H1 (cell line): ENCODE measurements at regions not wholly inside any gene's neighbourhood (a gene's known extent, or its start where the extent isn't known, plus 50 kb on each side); places are given as distances from the start of the nearest gene placed in this dataset.

ENCODE experiments used
- CTCF ChIA-PET: fragments of 300-600 bp; sonication (Branson Sonifier 250); formaldehyde crosslinking; loops from one replicate; lab custom pipeline; 2021; ENCODE audit not compliant: partially characterized antibody; lab: Charles Lee
- POLR2A ChIA-PET: fragments of 300-600 bp; sonication (Branson Sonifier 250); formaldehyde crosslinking; loops from one replicate; lab custom pipeline; 2021; ENCODE audit warnings: inconsistent platforms; ENCODE audit not compliant: partially characterized antibody; lab: Charles Lee
- DNase-seq, 2 experiments: peaks; one replicate each; pipeline versions ENCODE4 v3.0.0 to v3.0.0-alpha.2; 2010 to 2022; ENCODE audit warnings: low spot score in 2 of 2, low read depth in 1 of 2, mixed read lengths in 1 of 2
- FAIRE-seq: peaks from 2 replicates; lab custom pipeline; 2011; peaks lifted over from hg19 to GRCh38; lab: Jason Lieb, UNC
- H2AFZ ChIP-seq: 2 replicates; pipeline ENCODE4 v1.8.1; 2012; ENCODE audit warnings: low read length, inconsistent platforms
- H2AK5ac ChIP-seq: 2 replicates; pipeline ENCODE4 v1.6.1; 2013; ENCODE audit warnings: low read depth, low read length
- H2BK120ac ChIP-seq: replicated peaks from 2 replicates; pipeline ENCODE3; 2013; ENCODE audit warnings: low read depth, low read length, inconsistent platforms
- H2BK12ac ChIP-seq: 2 replicates; pipeline ENCODE4 v1.6.1; 2013; ENCODE audit warnings: low read depth, low read length
- H2BK15ac ChIP-seq: 2 replicates; pipeline ENCODE4 v1.6.1; 2013; ENCODE audit warnings: low read length
- H2BK20ac ChIP-seq: 2 replicates; pipeline ENCODE4 v1.6.1; 2013; ENCODE audit warnings: low read length
- H2BK5ac ChIP-seq: 2 replicates; pipeline ENCODE4 v1.6.1; 2013; ENCODE audit warnings: low read depth, low read length
- H3K14ac ChIP-seq: 2 replicates; pipeline ENCODE4 v1.6.1; 2013; ENCODE audit warnings: inconsistent platforms; ENCODE audit not compliant: insufficient read length
- H3K18ac ChIP-seq: 2 replicates; pipeline ENCODE4 v1.6.1; 2013; ENCODE audit warnings: low read length; ENCODE audit errors: extremely low read depth
- H3K23ac ChIP-seq: 2 replicates; pipeline ENCODE4 v1.6.1; 2013; ENCODE audit warnings: inconsistent platforms; ENCODE audit not compliant: insufficient read length
- H3K23me2 ChIP-seq: 2 replicates; pipeline ENCODE4 v1.6.1; 2013; ENCODE audit warnings: low read depth, low read length
- H3K27ac ChIP-seq: 2 replicates; pipeline ENCODE4 v1.6.1; 2011; ENCODE audit warnings: low read depth, low read length, inconsistent platforms
- H3K27me3 ChIP-seq, 4 experiments: replicated peaks in 1 of 4; 1 replicate in 1 of 4; 2 replicates in 3 of 4; pipeline versions ENCODE4 v1.6.1 to v1.8.1; 2011 to 2013; ENCODE audit warnings: low read length in 3 of 4, mild to moderate bottlenecking in 3 of 4, inconsistent platforms in 2 of 4, mixed read lengths in 2 of 4, moderate library complexity in 1 of 4; ENCODE audit not compliant: control insufficient read depth in 3 of 4, insufficient read depth in 3 of 4; ENCODE audit errors: extremely low read depth in 1 of 4
- H3K36me3 ChIP-seq, 4 experiments: 2 replicates each; pipeline versions ENCODE4 v1.6.1 to v1.8.1; 2011 to 2013; ENCODE audit warnings: mild to moderate bottlenecking in 4 of 4, low read length in 3 of 4, moderate library complexity in 2 of 4, control low read depth in 1 of 4, inconsistent platforms in 1 of 4; ENCODE audit not compliant: insufficient read depth in 4 of 4, control insufficient read depth in 2 of 4
- H3K4ac ChIP-seq: replicated peaks from 2 replicates; pipeline ENCODE3; 2013; ENCODE audit warnings: low read length, low read depth, mixed read lengths, inconsistent platforms; ENCODE audit not compliant: insufficient read length
- H3K4me1 ChIP-seq, 4 experiments: replicated peaks in 1 of 4; 1 replicate in 1 of 4; 2 replicates in 3 of 4; pipeline versions ENCODE4 v1.6.1 to v1.8.1; 2011 to 2013; ENCODE audit warnings: low read length in 3 of 4, inconsistent platforms in 2 of 4, mixed read lengths in 1 of 4; ENCODE audit not compliant: insufficient read depth in 4 of 4, control insufficient read depth in 3 of 4
- H3K4me2 ChIP-seq, 2 experiments: 2 replicates each; pipeline versions ENCODE4 v1.6.1 to v1.8.1; 2011 to 2013; ENCODE audit warnings: low read depth in 2 of 2, low read length in 2 of 2, control low read depth in 1 of 2, inconsistent platforms in 1 of 2, mild to moderate bottlenecking in 1 of 2; ENCODE audit not compliant: insufficient read depth in 1 of 2
- H3K4me3 ChIP-seq, 4 experiments: fragments of 200-600, 300-600 bp in 1 of 4; sonication (generic), shearing (Covaris generic), sonication (Bioruptor Twin) in 1 of 4; 2 replicates each; pipeline versions ENCODE4 v1.5.1 to v1.8.1; 2011 to 2016; ENCODE audit warnings: low read length in 4 of 4, low read depth in 3 of 4, control low read depth in 2 of 4, inconsistent platforms in 2 of 4, mild to moderate bottlenecking in 2 of 4, mixed read lengths in 1 of 4, moderate library complexity in 1 of 4; ENCODE audit not compliant: insufficient read depth in 2 of 4; ENCODE audit errors: extremely low read depth in 1 of 4
- H3K56ac ChIP-seq: replicated peaks from 2 replicates; pipeline ENCODE3; 2013; ENCODE audit warnings: low read depth, mild to moderate bottlenecking, mixed read lengths, low read length, inconsistent platforms; ENCODE audit not compliant: insufficient read length
- H3K79me1 ChIP-seq: 2 replicates; pipeline ENCODE4 v1.6.1; 2013; ENCODE audit warnings: low read depth, low read length, control low read depth
- H3K79me2 ChIP-seq, 2 experiments: 2 replicates each; pipeline versions ENCODE4 v1.6.1 to v1.8.1; 2012 to 2013; ENCODE audit warnings: low read length in 2 of 2, mild to moderate bottlenecking in 2 of 2, inconsistent platforms in 1 of 2; ENCODE audit not compliant: insufficient read depth in 2 of 2, control insufficient read depth in 1 of 2
- H3K9ac ChIP-seq, 4 experiments: replicated peaks in 1 of 4; 1 replicate in 1 of 4; 2 replicates in 3 of 4; pipeline versions ENCODE4 v1.6.1 to v1.8.1; 2011 to 2013; ENCODE audit warnings: low read depth in 3 of 4, low read length in 3 of 4, control low read depth in 2 of 4, mild to moderate bottlenecking in 2 of 4, moderate library complexity in 2 of 4, inconsistent platforms in 1 of 4; ENCODE audit errors: extremely low read depth in 1 of 4
- H3K9me3 ChIP-seq, 2 experiments: 2 replicates each; pipeline versions ENCODE4 v1.6.1 to v1.8.1; 2012 to 2013; ENCODE audit warnings: mild to moderate bottlenecking in 2 of 2, moderate library complexity in 2 of 2, control low read depth in 1 of 2, inconsistent platforms in 1 of 2, low read depth in 1 of 2, low read length in 1 of 2, mixed read lengths in 1 of 2; ENCODE audit not compliant: insufficient read depth in 2 of 2
- H4K20me1 ChIP-seq, 2 experiments: replicated peaks in 1 of 2; 2 replicates each; pipeline versions ENCODE3 to v1.8.1; 2011 to 2013; ENCODE audit warnings: inconsistent platforms in 2 of 2, low read length in 2 of 2, mild to moderate bottlenecking in 1 of 2; ENCODE audit not compliant: insufficient read depth in 2 of 2, control insufficient read depth in 1 of 2
- H4K5ac ChIP-seq: 2 replicates; pipeline ENCODE4 v1.6.1; 2013; ENCODE audit warnings: low read length, low read depth, mixed read lengths, inconsistent platforms; ENCODE audit not compliant: insufficient read length
- H4K8ac ChIP-seq: 2 replicates; pipeline ENCODE4 v1.8.0; 2013; ENCODE audit warnings: mild to moderate bottlenecking, moderate library complexity, low read length, inconsistent platforms; ENCODE audit not compliant: insufficient read depth; ENCODE audit errors: extremely low read depth
- H4K91ac ChIP-seq: replicated peaks from 2 replicates; pipeline ENCODE3; 2013; ENCODE audit warnings: low read length, mixed read lengths, inconsistent platforms; ENCODE audit not compliant: insufficient read length
- BRCA1 ChIP-seq: IDR thresholded peaks from 2 replicates; pipeline ENCODE4 v1.6.1; 2012; ENCODE audit warnings: low read depth, low read length, improper control_type of control experiment
- CBX8 ChIP-seq: fragments of 300-800, 300-1000 bp; sonication (generic); IDR thresholded peaks from 2 replicates; pipeline ENCODE4 v1.7.1; 2016; ENCODE audit warnings: low read depth, low read length, borderline replicate concordance
- EP300 ChIP-seq, 2 experiments: IDR thresholded peaks; 1 replicate in 1 of 2; 2 replicates in 1 of 2; pipeline ENCODE4 v1.6.1; 2011 to 2012; ENCODE audit warnings: low read depth in 2 of 2, low read length in 2 of 2, mild to moderate bottlenecking in 2 of 2, borderline replicate concordance in 1 of 2, inconsistent platforms in 1 of 2, moderate library complexity in 1 of 2
- GABPA ChIP-seq: IDR thresholded peaks from 2 replicates; pipeline ENCODE4 v1.6.1; 2011; ENCODE audit warnings: mild to moderate bottlenecking, low read length, moderate library complexity, borderline replicate concordance; ENCODE audit not compliant: insufficient read depth
- GTF2F1 ChIP-seq: IDR thresholded peaks from 2 replicates; pipeline ENCODE4 v1.6.1; 2012; ENCODE audit warnings: low read depth, low read length, improper control_type of control experiment, borderline replicate concordance
- KDM1A ChIP-seq: fragments of 200-600, 300-600 bp; sonication (generic); IDR thresholded peaks from 2 replicates; pipeline ENCODE4 v1.7.1; 2016; ENCODE audit warnings: mild to moderate bottlenecking, low read length, borderline replicate concordance
- MAFK ChIP-seq: IDR thresholded peaks from 2 replicates; pipeline ENCODE4 v1.6.1; 2012; ENCODE audit warnings: low read depth, mild to moderate bottlenecking, improper control_type of control experiment, low read length
- PHF8 ChIP-seq: fragments of 200-600 bp; sonication (generic); conservative IDR thresholded peaks from 2 replicates; pipeline ENCODE4 v1.7.1; 2012; ENCODE audit warnings: low read depth, mild to moderate bottlenecking, inconsistent platforms, low read length, moderate library complexity
- POLR2AphosphoS5 ChIP-seq: IDR thresholded peaks from 2 replicates; pipeline ENCODE4 v1.6.1; 2011; ENCODE audit warnings: low read depth, low read length
- POU5F1 ChIP-seq: IDR thresholded peaks from 2 replicates; pipeline ENCODE4 v1.6.1; 2011; ENCODE audit warnings: low read depth, mild to moderate bottlenecking, low read length, moderate library complexity
- SP1 ChIP-seq: IDR thresholded peaks from 2 replicates; pipeline ENCODE4 v1.6.1; 2011; ENCODE audit warnings: low read depth, low read length
- SP4 ChIP-seq: IDR thresholded peaks from 2 replicates; pipeline ENCODE4 v1.6.1; 2012; ENCODE audit warnings: low read length, inconsistent platforms
- TBP ChIP-seq: IDR thresholded peaks from 2 replicates; pipeline ENCODE4 v1.6.1; 2011; ENCODE audit warnings: low read depth, low read length, improper control_type of control experiment
- ZNF274 ChIP-seq: IDR thresholded peaks from 2 replicates; pipeline ENCODE4 v1.7.0; 2012; ENCODE audit warnings: low read length, borderline replicate concordance; ENCODE audit errors: extremely low read depth
- WGBS, 2 experiments: shearing (Covaris generic) in 1 of 2; methylation state at CpG; one replicate each; pipeline versions ENCODE4 v1.1.6 to v1.1.7; 2013 to 2015; ENCODE audit warnings: low lambda C conversion rate in 2 of 2, mixed read lengths in 2 of 2, inconsistent platforms in 1 of 2, low coverage in 1 of 2, missing lambda C conversion rate in 1 of 2; ENCODE audit not compliant: insufficient replicate concordance in 2 of 2, insufficient coverage in 1 of 2, insufficient read length in 1 of 2; ENCODE audit errors: extremely low coverage in 1 of 2, missing lambda C conversion rate in 1 of 2; 5-methylcytosine and 5-hydroxymethylcytosine counted together
- TF ChIP-seq, protein P1 (sequence below): IDR thresholded peaks from 2 replicates; pipeline ENCODE4 v1.6.1; 2012; ENCODE audit warnings: inconsistent platforms

DNA sequence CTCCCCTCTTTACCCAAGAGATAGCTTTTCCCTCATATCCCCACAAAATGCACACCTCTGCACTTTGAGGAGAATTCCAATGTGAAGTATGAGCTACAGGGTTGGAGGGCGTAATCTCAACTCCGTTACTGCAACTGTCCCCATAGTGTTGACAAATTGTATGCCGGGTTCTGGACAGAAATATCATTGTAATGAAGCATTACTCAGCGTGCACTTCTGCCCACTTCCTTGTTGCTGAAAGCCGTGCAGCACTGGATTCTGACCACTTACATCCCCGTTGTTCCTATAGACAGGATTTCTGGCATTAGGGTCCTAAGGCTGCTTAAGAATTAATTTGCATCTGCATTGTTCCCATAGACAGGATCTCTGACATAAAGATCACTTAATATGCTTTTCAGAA is 205.6 kb downstream of the RHOU start:
- Histone ChIP-seq H4K20me1 (no peaks in the 10 kb centered on the region), H2BK120ac (no peak overlapping the region), H2AFZ (no peak overlapping the region), H3K18ac (no peak overlapping the region), H2BK5ac (no peak overlapping the region), H3K79me1 (no peaks in the 10 kb centered on the region), H4K5ac (no peak overlapping the region), H3K4me3 (no peak overlapping the region), H2AK5ac (no peak overlapping the region), H3K36me3 (no peaks in the 10 kb centered on the region), H3K4me1 (peaks cover 0 to 22% (median 11%) of the 10 kb centered on the region in 4 experiments; a peak in 6 of 7 replicates), H3K4me2 (no peak overlapping the region; a peak in 1 of 4 replicates), H3K79me2 (no peaks in the 10 kb centered on the region), H3K27ac (no peak overlapping the region), H3K9ac (no peak overlapping the region), H4K8ac (no peak overlapping the region), H2BK15ac (no peak overlapping the region), H2BK20ac (no peak overlapping the region), H3K4ac (no peak overlapping the region), H3K23me2 (no peaks in the 10 kb centered on the region), H3K56ac (no peak overlapping the region), H2BK12ac (no peak overlapping the region), H3K23ac (no peak overlapping the region), H3K27me3 (no peaks in the 10 kb centered on the region), H3K14ac (no peak overlapping the region), H3K9me3 (no peaks in the 10 kb centered on the region), H4K91ac (no peak overlapping the region)
- POLR2A ChIA-PET: no interaction called here
- WGBS, 2 experiments: 92% methylated on average over 6 of the region's 6 CpGs; no CpG with 5 or more reads in 1 of the 2 experiments
- CTCF ChIA-PET: interaction anchor here (1.7 kb wide), 1 partner anchor 215 kb away, joined by 3 read pairs; no protein-coding TSS in a partner anchor
- FAIRE-seq (no peak), DNase-seq (no peak)
- TF ChIP-seq TBP: no peak
- no peak for TF ChIP-seq GTF2F1
- TF ChIP-seq EP300 (IDR thresholded peaks at IDR 0.05; ENCODE audit: borderline replicate concordance in 1 of 2, low read depth in 2 of 2, low read length in 2 of 2): no peak
- no peak for TF ChIP-seq GABPA
- TF ChIP-seq, protein P1, sequence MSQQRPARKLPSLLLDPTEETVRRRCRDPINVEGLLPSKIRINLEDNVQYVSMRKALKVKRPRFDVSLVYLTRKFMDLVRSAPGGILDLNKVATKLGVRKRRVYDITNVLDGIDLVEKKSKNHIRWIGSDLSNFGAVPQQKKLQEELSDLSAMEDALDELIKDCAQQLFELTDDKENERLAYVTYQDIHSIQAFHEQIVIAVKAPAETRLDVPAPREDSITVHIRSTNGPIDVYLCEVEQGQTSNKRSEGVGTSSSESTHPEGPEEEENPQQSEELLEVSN: no peak
- TF ChIP-seq BRCA1: no peak
- TF ChIP-seq PHF8: no peak
- no peak for TF ChIP-seq SP1
- no peak for TF ChIP-seq CBX8
- TF ChIP-seq POLR2AphosphoS5: no peak
- TF ChIP-seq POU5F1: no peak
- TF ChIP-seq MAFK: no peak
- TF ChIP-seq KDM1A: no peak
- TF ChIP-seq ZNF274: no peak
- no peak for TF ChIP-seq SP4
